Keratinocyte (primary cell): ENCODE measurements at regions not wholly inside any gene's neighbourhood (a gene's known extent, or its start where the extent isn't known, plus 50 kb on each side); places are given as distances from the start of the nearest gene placed in this dataset.

ENCODE experiments used
- CTCF ChIP-seq, 3 experiments: IDR thresholded peaks in 1 of 3; conservative IDR thresholded peaks in 1 of 3; optimal IDR thresholded peaks in 1 of 3; 2 replicates in 2 of 3; 3 replicates in 1 of 3; pipeline versions ENCODE3 to v1.5.1; 2011; ENCODE audit warnings: low read length in 3 of 3, mild to moderate bottlenecking in 3 of 3, moderate library complexity in 2 of 3, control low read depth in 1 of 3, inconsistent platforms in 1 of 3; ENCODE audit not compliant: insufficient read depth in 2 of 3; ENCODE audit errors: extremely low read depth in 1 of 3
- EZH2 ChIP-seq: IDR thresholded peaks from one replicate; pipeline ENCODE4 v1.6.1; 2012; ENCODE audit warnings: inconsistent platforms, mild to moderate bottlenecking, low read length, moderate library complexity

- TF ChIP-seq CTCF (optimal IDR thresholded peaks at IDR 0.05 in 1 of 3, IDR thresholded peaks at IDR 0.05 in 1 of 3, conservative IDR thresholded peaks at IDR 0.05 in 1 of 3; ENCODE audit: extremely low read depth in 1 of 3, insufficient read depth in 2 of 3, low read length in 3 of 3) (no peak), EZH2 (no peak)
Measured at GRCh38 chr1:22229379-22229778, 86.5 kb upstream of the WNT4 start.
